Neuronal stem cell (in vitro differentiated cells): ENCODE measurements at regions not wholly inside any gene's neighbourhood (a gene's known extent, or its start where the extent isn't known, plus 50 kb on each side); places are given as distances from the start of the nearest gene placed in this dataset.

Experiments used
- DNase-seq: peaks from one replicate; pipeline ENCODE4 v3.0.0-alpha.2; 2013; ENCODE audit warnings: low spot score
- H2AFZ ChIP-seq: one replicate; pipeline ENCODE4 v1.6.1; 2013; ENCODE audit warnings: mild to moderate bottlenecking, low read length, inconsistent platforms
- H2AK5ac ChIP-seq: 2 replicates; pipeline ENCODE4 v1.6.1; 2013; ENCODE audit warnings: low read depth, mild to moderate bottlenecking, inconsistent platforms, low read length, moderate library complexity, mixed read lengths
- H2BK120ac ChIP-seq: 2 replicates; pipeline ENCODE4 v1.6.1; 2013; ENCODE audit warnings: low read depth, mild to moderate bottlenecking, inconsistent platforms, low read length, moderate library complexity, mixed read lengths
- H2BK12ac ChIP-seq: one replicate; pipeline ENCODE4 v1.6.1; 2013; ENCODE audit warnings: low read length, inconsistent platforms
- H2BK15ac ChIP-seq: 2 replicates; pipeline ENCODE4 v1.6.1; 2013; ENCODE audit warnings: mild to moderate bottlenecking, low read length, inconsistent platforms, mixed read lengths
- H2BK5ac ChIP-seq: one replicate; pipeline ENCODE4 v1.6.1; 2013; ENCODE audit warnings: inconsistent platforms, mild to moderate bottlenecking, low read length, moderate library complexity
- H3K14ac ChIP-seq: one replicate; pipeline ENCODE4 v1.6.1; 2013; ENCODE audit warnings: low read length, inconsistent platforms
- H3K18ac ChIP-seq: 2 replicates; pipeline ENCODE4 v1.6.1; 2013; ENCODE audit warnings: low read length, inconsistent platforms
- H3K23ac ChIP-seq: 2 replicates; pipeline ENCODE4 v1.6.1; 2013; ENCODE audit warnings: low read depth, mild to moderate bottlenecking, mixed read lengths, low read length, inconsistent platforms; ENCODE audit not compliant: poor library complexity
- H3K27ac ChIP-seq: replicated peaks from 3 replicates; pipeline ENCODE4 v1.5.1; 2013; ENCODE audit warnings: low read length, inconsistent platforms
- H3K27me3 ChIP-seq, 3 experiments: 2 replicates each; pipeline ENCODE4 v1.6.1; 2013; ENCODE audit warnings: low read length in 3 of 3, mild to moderate bottlenecking in 2 of 3, inconsistent platforms in 1 of 3, low read depth in 1 of 3, mixed read lengths in 1 of 3, moderate library complexity in 1 of 3; ENCODE audit not compliant: control insufficient read depth in 3 of 3, insufficient read depth in 3 of 3
- H3K36me3 ChIP-seq, 2 donors: replicated peaks in 1 of 2; 2 replicates each; pipeline ENCODE4 v1.6.1; 2013; ENCODE audit warnings: low read length in 2 of 2; ENCODE audit not compliant: control insufficient read depth in 2 of 2, insufficient read depth in 2 of 2
- H3K4ac ChIP-seq: 2 replicates; pipeline ENCODE4 v1.6.1; 2013; ENCODE audit warnings: inconsistent platforms, mild to moderate bottlenecking, low read length, moderate library complexity
- H3K4me1 ChIP-seq, 2 donors: 1 replicate in 1 of 2; 2 replicates in 1 of 2; pipeline ENCODE4 v1.6.1; 2013; ENCODE audit warnings: low read length in 2 of 2, low read depth in 1 of 2; ENCODE audit not compliant: control insufficient read depth in 2 of 2, insufficient read depth in 1 of 2
- H3K4me2 ChIP-seq: one replicate; pipeline ENCODE4 v1.6.1; 2013; ENCODE audit warnings: mild to moderate bottlenecking, low read length, inconsistent platforms; ENCODE audit not compliant: insufficient read depth, poor library complexity, severe bottlenecking
- H3K4me3 ChIP-seq, 2 donors: 2 replicates each; pipeline ENCODE4 v1.5.1; 2013; ENCODE audit warnings: low read length in 2 of 2, mild to moderate bottlenecking in 2 of 2, inconsistent platforms in 1 of 2, moderate library complexity in 1 of 2
- H3K79me1 ChIP-seq: one replicate; pipeline ENCODE4 v1.6.1; 2013; ENCODE audit warnings: low read depth, mild to moderate bottlenecking, inconsistent platforms, low read length, moderate library complexity
- H3K9ac ChIP-seq: one replicate; pipeline ENCODE4 v1.6.1; 2013; ENCODE audit warnings: mild to moderate bottlenecking, low read depth, low read length, inconsistent platforms; ENCODE audit not compliant: poor library complexity
- H3K9me3 ChIP-seq, 2 donors: replicated peaks in 1 of 2; 2 replicates each; pipeline versions ENCODE3 to v1.6.1; 2013; ENCODE audit warnings: low read length in 2 of 2, mild to moderate bottlenecking in 2 of 2, inconsistent platforms in 1 of 2, low read depth in 1 of 2, mixed read lengths in 1 of 2, moderate library complexity in 1 of 2; ENCODE audit not compliant: control insufficient read depth in 2 of 2, insufficient read depth in 1 of 2
- H4K8ac ChIP-seq: one replicate; pipeline ENCODE4 v1.6.1; 2013; ENCODE audit warnings: low read depth, mild to moderate bottlenecking, inconsistent platforms, low read length, moderate library complexity
- H4K91ac ChIP-seq: one replicate; pipeline ENCODE4 v1.6.1; 2013; ENCODE audit warnings: low read length, low read depth, mild to moderate bottlenecking, inconsistent platforms; ENCODE audit not compliant: poor library complexity
- WGBS, 2 donors: extraction: QIAGEN DNeasy Blood & Tissue Kit; methylation state at CpG; one replicate each; pipeline ENCODE4 v1.1.7; 2013; ENCODE audit warnings: missing lambda C conversion rate in 2 of 2, mixed read lengths in 1 of 2; ENCODE audit not compliant: insufficient read length in 2 of 2, insufficient replicate concordance in 1 of 2; ENCODE audit errors: extremely low coverage in 2 of 2; 5-methylcytosine and 5-hydroxymethylcytosine counted together

DNA sequence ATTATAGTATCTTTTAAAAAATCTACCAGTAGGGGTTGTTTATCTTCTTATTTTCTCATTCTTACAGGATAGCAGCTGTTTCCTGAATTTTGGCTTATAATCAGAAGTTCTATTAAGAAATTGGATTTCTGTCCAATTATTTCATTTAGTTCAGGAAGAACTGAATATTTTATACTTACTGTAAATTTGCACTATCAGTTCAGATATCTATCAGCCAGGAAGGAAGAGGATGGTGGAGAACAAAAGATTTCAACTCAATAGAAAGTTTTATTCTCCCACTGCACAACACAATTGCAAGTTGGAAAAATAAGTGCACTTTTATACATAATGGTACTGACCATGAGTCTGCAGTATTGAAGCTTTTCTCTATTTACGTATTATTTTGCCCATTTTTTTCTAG, 400.9 kb downstream of the PLOD2 start:
- Histone ChIP-seq H4K8ac (no peak overlapping the region), H2BK15ac (no peak overlapping the region), H2BK5ac (no peak overlapping the region), H2AK5ac (no peak overlapping the region), H2AFZ (no peak overlapping the region), H3K14ac (no peak overlapping the region), H2BK120ac (no peak overlapping the region), H3K18ac (no peak overlapping the region), H3K79me1 (no peaks in the 10 kb centered on the region), H3K4ac (no peak overlapping the region), H3K27me3 (no peaks in the 10 kb centered on the region), H3K4me2 (no peak overlapping the region), H3K23ac (no peak overlapping the region), H3K27ac (no peak overlapping the region), H2BK12ac (no peak overlapping the region), H4K91ac (no peak overlapping the region), H3K4me3 (no peak overlapping the region), H3K9me3 (no peaks in the 10 kb centered on the region), H3K4me1 (peaks cover under 1 to 1% of the 10 kb centered on the region in 2 donors), H3K9ac (no peak overlapping the region), H3K36me3 (no peaks in the 10 kb centered on the region)
- no CpG with 5 or more reads among the region's 1 CpG for WGBS, 2 donors
- DNase-seq = no peak

DNA sequence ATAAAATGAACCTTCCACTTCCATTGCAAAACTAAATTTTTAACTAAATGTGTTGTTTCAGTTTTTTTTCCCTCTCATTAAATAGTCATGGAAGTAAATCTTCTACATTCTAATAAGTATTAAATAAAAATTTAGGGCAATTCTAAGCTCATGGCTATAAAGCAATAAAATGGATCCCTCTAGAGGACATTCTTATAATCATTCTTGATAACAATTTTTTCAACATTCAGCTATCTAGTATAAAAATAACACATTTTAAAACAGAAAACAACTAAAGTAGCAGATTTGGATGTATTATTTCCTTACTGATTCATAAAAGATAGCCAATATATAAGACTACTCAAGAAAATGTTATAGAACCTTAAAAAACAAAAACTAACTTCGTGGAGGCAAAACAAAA, 393.1 kb downstream of the PLOD2 start:
- Histone ChIP-seq H4K8ac (no peak overlapping the region), H3K14ac (no peak overlapping the region), H2AFZ (no peak overlapping the region), H2BK15ac (no peak overlapping the region), H3K4ac (no peak overlapping the region), H3K79me1 (no peaks in the 10 kb centered on the region), H3K27me3 (no peaks in the 10 kb centered on the region), H3K4me1 (no peaks in the 10 kb centered on the region), H3K36me3 (no peaks in the 10 kb centered on the region), H3K23ac (no peak overlapping the region), H2BK5ac (no peak overlapping the region), H3K4me2 (no peak overlapping the region), H2BK12ac (no peak overlapping the region), H3K9ac (no peak overlapping the region), H2BK120ac (no peak overlapping the region), H2AK5ac (no peak overlapping the region), H3K4me3 (no peak overlapping the region), H3K18ac (no peak overlapping the region), H4K91ac (no peak overlapping the region), H3K27ac (no peak overlapping the region), H3K9me3 (peaks cover 0 to 3% of the 10 kb centered on the region in 2 donors)
- DNase-seq = no peak
- WGBS, 2 donors = no CpG with 5 or more reads among the region's 1 CpG

DNA sequence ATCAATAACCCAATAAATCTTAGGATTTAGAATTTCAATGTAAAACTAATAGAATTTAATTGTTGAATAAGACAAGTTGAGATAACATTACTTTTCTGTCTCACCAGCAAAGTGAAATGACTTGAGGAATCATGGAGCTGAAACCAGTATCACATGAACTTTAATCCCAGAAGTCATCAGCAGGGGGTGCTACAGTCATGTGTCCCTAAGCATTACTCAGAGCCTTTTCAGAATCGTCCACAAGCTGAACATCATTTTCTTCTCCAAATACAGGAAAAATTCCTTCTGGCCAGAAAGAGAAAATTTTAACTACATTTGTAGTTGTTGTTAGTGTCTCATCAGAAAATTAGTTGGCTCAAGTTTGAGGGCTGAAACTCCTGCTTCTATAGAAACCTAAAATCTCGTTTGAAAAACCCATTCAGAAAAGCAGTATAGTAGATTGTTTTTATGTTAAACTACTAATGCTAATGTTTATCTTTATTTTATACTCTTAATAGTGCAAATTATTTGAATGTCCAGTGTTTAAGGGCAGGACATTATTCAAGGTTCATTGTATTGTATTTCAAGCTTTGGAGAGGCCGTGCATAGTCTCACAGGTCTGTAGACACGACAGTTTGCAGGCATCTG, 384.1 kb downstream of the PLOD2 start:
- DNase-seq = peak; percentile 39

DNA sequence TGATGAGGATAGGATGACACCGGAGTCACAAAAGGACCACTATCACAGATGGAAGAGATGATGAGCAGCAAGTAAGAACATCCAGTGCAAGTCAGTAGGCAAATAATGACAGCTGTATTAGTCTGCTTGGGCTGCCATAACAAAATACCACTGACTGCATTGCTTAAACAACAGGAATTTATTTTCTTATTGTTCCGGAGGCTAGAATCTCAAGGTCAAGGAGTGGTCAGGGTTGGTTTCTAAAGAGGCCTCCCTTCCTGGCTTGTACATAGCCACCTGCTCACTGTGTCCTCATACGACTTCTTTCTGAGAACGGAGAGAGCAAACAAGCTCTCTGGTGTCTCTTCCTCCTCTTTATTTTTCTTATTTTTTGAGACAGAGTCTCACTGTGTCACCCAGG, 380.7 kb downstream of the PLOD2 start:
- Histone ChIP-seq H3K18ac (no peak overlapping the region), H3K9me3 (no peaks in the 10 kb centered on the region), H3K27ac (no peak overlapping the region), H3K4me1 (no peaks in the 10 kb centered on the region), H3K27me3 (no peaks in the 10 kb centered on the region), H3K23ac (no peak overlapping the region), H2BK5ac (no peak overlapping the region), H4K91ac (no peak overlapping the region), H3K79me1 (no peaks in the 10 kb centered on the region), H3K36me3 (no peaks in the 10 kb centered on the region), H2BK12ac (no peak overlapping the region), H2BK120ac (no peak overlapping the region), H3K4me2 (no peak overlapping the region), H2AK5ac (no peak overlapping the region), H3K9ac (no peak overlapping the region), H4K8ac (no peak overlapping the region), H3K14ac (no peak overlapping the region), H2AFZ (no peak overlapping the region), H3K4me3 (no peak overlapping the region), H3K4ac (no peak overlapping the region), H2BK15ac (no peak overlapping the region)
- DNase-seq = no peak
- WGBS, 2 donors = no CpG with 5 or more reads among the region's 4 CpGs

More for the DNA sequence above, 384.1 kb downstream of the PLOD2 start:
- Histone ChIP-seq H3K14ac (no peak overlapping the region), H2BK15ac (no peak overlapping the region), H3K36me3 (no peaks in the 10 kb centered on the region), H3K4me3 (no peak overlapping the region), H4K91ac (no peak overlapping the region), H4K8ac (no peak overlapping the region), H3K4me1 (no peaks in the 10 kb centered on the region), H3K27me3 (no peaks in the 10 kb centered on the region), H3K23ac (no peak overlapping the region), H2BK5ac (no peak overlapping the region), H3K27ac (no peak overlapping the region), H3K4me2 (no peak overlapping the region), H3K4ac (no peak overlapping the region), H2BK12ac (no peak overlapping the region), H2AFZ (no peak overlapping the region), H3K9ac (no peak overlapping the region), H3K79me1 (no peaks in the 10 kb centered on the region), H3K9me3 (no peaks in the 10 kb centered on the region), H2BK120ac (no peak overlapping the region), H2AK5ac (no peak overlapping the region), H3K18ac (no peak overlapping the region)
- no CpG with 5 or more reads among the region's 4 CpGs for WGBS, 2 donors
